ENCODE measurements at regions not wholly inside any gene's neighbourhood (a gene's known extent, or its start where the extent isn't known, plus 50 kb on each side); places are given as distances from the start of the nearest gene placed in this dataset.

- no peak overlapping the region for H3K27ac ChIP-seq (ENCODE audit: low read depth, low read length)
- H3K18ac ChIP-seq (ENCODE audit: low read length) = no peak overlapping the region
- no peak overlapping the region for H4K5ac ChIP-seq (ENCODE audit: low read length)
- no peaks in the 10 kb centered on the region for H3K36me3 ChIP-seq (ENCODE audit: control insufficient read depth, insufficient read depth, low read length)
- no peak overlapping the region for H3K23ac ChIP-seq (ENCODE audit: low read length)
- no peak for DNase-seq
- WGBS (ENCODE audit: extremely low coverage, insufficient coverage, low lambda C conversion rate) = no CpG with 5 or more reads among the region's 4 CpGs
- no peaks in the 10 kb centered on the region for H3K79me1 ChIP-seq (ENCODE audit: low read length)
- H3K4me3 ChIP-seq (ENCODE audit: low read length) = no peak overlapping the region
- no peak overlapping the region for H4K8ac ChIP-seq (ENCODE audit: low read depth, low read length)
- no peaks in the 10 kb centered on the region for H3K79me2 ChIP-seq (ENCODE audit: control insufficient read depth, insufficient read depth, low read length)
- H3K4me1 ChIP-seq (ENCODE audit: control insufficient read depth, low read depth, low read length) = no peaks in the 10 kb centered on the region
- H3K9ac ChIP-seq (ENCODE audit: low read length) = no peak overlapping the region
- no peaks in the 10 kb centered on the region for H3K27me3 ChIP-seq (ENCODE audit: insufficient read depth, low read length, poor library complexity)
- no peak overlapping the region for H3K56ac ChIP-seq (ENCODE audit: low read length)
- H3K4ac ChIP-seq (ENCODE audit: low read depth, low read length) = no peak overlapping the region
- no peak overlapping the region for H2BK15ac ChIP-seq (replicated peaks; ENCODE audit: low read depth)
- no peak overlapping the region for H2BK5ac ChIP-seq (ENCODE audit: low read length)
- no peak overlapping the region for H2BK120ac ChIP-seq (ENCODE audit: low read depth, low read length)
- no peak overlapping the region for H2AK5ac ChIP-seq (ENCODE audit: low read length)
- H3K4me2 ChIP-seq (ENCODE audit: low read length) = no peak overlapping the region
Measured at GRCh38 chr6:140811642-140812041, 1321.1 kb upstream of the GJE1 start.

- no peaks in the 10 kb centered on the region for H3K36me3 ChIP-seq (ENCODE audit: control insufficient read depth, insufficient read depth, low read length)
- H3K79me2 ChIP-seq (ENCODE audit: control insufficient read depth, insufficient read depth, low read length) = no peaks in the 10 kb centered on the region
- H3K79me1 ChIP-seq (ENCODE audit: low read length) = no peaks in the 10 kb centered on the region
- no peak overlapping the region for H3K4me2 ChIP-seq (ENCODE audit: low read length)
- no peak overlapping the region for H2BK120ac ChIP-seq (ENCODE audit: low read depth, low read length)
- H3K23ac ChIP-seq (ENCODE audit: low read length) = no peak overlapping the region
- H4K8ac ChIP-seq (ENCODE audit: low read depth, low read length) = no peak overlapping the region
- no peak for DNase-seq
- no peak overlapping the region for H2AK5ac ChIP-seq (ENCODE audit: low read length)
- no peaks in the 10 kb centered on the region for H3K4me1 ChIP-seq (ENCODE audit: control insufficient read depth, low read depth, low read length)
- no CpG with 5 or more reads among the region's 3 CpGs for whole genome bisulfite sequencing (ENCODE audit: extremely low coverage, insufficient coverage, low lambda C conversion rate)
- no peak overlapping the region for H4K5ac ChIP-seq (ENCODE audit: low read length)
- no peak overlapping the region for H3K9ac ChIP-seq (ENCODE audit: low read length)
- H2BK5ac ChIP-seq (ENCODE audit: low read length) = no peak overlapping the region
- H3K56ac ChIP-seq (ENCODE audit: low read length) = no peak overlapping the region
- H3K4ac ChIP-seq (ENCODE audit: low read depth, low read length) = no peak overlapping the region
- H2BK15ac ChIP-seq (replicated peaks; ENCODE audit: low read depth) = no peak overlapping the region
- no peak overlapping the region for H3K18ac ChIP-seq (ENCODE audit: low read length)
- no peak overlapping the region for H3K27ac ChIP-seq (ENCODE audit: low read depth, low read length)
- no peak overlapping the region for H3K4me3 ChIP-seq (ENCODE audit: low read length)
- no peaks in the 10 kb centered on the region for H3K27me3 ChIP-seq (ENCODE audit: insufficient read depth, low read length, poor library complexity)
Measured at GRCh38 chr6:140809694-140810101, 1323.0 kb upstream of the GJE1 start.

GRCh38 chr6:140806431-140806830 is 1326.3 kb upstream of the GJE1 start:
- Histone ChIP-seq H4K5ac (ENCODE audit: low read length) (no peak overlapping the region), H2BK5ac (ENCODE audit: low read length) (no peak overlapping the region), H3K79me1 (ENCODE audit: low read length) (no peaks in the 10 kb centered on the region), H3K27me3 (ENCODE audit: insufficient read depth, low read length, poor library complexity) (no peaks in the 10 kb centered on the region), H3K56ac (ENCODE audit: low read length) (no peak overlapping the region), H3K4me3 (ENCODE audit: low read length) (no peak overlapping the region), H3K4me2 (ENCODE audit: low read length) (no peak overlapping the region), H4K8ac (ENCODE audit: low read depth, low read length) (no peak overlapping the region), H3K79me2 (ENCODE audit: control insufficient read depth, insufficient read depth, low read length) (no peaks in the 10 kb centered on the region), H2AK5ac (ENCODE audit: low read length) (no peak overlapping the region), H3K27ac (ENCODE audit: low read depth, low read length) (no peak overlapping the region), H3K4ac (ENCODE audit: low read depth, low read length) (no peak overlapping the region), H2BK120ac (ENCODE audit: low read depth, low read length) (no peak overlapping the region), H3K18ac (ENCODE audit: low read length) (no peak overlapping the region), H3K9ac (ENCODE audit: low read length) (no peak overlapping the region), H3K23ac (ENCODE audit: low read length) (no peak overlapping the region), H2BK15ac (replicated peaks; ENCODE audit: low read depth) (no peak overlapping the region), H3K4me1 (ENCODE audit: control insufficient read depth, low read depth, low read length) (no peaks in the 10 kb centered on the region), H3K36me3 (ENCODE audit: control insufficient read depth, insufficient read depth, low read length) (no peaks in the 10 kb centered on the region)
- no CpG with 5 or more reads among the region's 1 CpG for WGBS (ENCODE audit: extremely low coverage, insufficient coverage, low lambda C conversion rate)
- peak; percentile 68 for DNase-seq

- no peaks in the 10 kb centered on the region for H3K79me1 ChIP-seq (ENCODE audit: low read length)
- no peak overlapping the region for H3K56ac ChIP-seq (ENCODE audit: low read length)
- no peaks in the 10 kb centered on the region for H3K27me3 ChIP-seq (ENCODE audit: insufficient read depth, low read length, poor library complexity)
- no peak overlapping the region for H4K8ac ChIP-seq (ENCODE audit: low read depth, low read length)
- H3K4me1 ChIP-seq (ENCODE audit: control insufficient read depth, low read depth, low read length) = no peaks in the 10 kb centered on the region
- no peak overlapping the region for H2AK5ac ChIP-seq (ENCODE audit: low read length)
- no peak overlapping the region for H3K4me2 ChIP-seq (ENCODE audit: low read length)
- no peak overlapping the region for H2BK120ac ChIP-seq (ENCODE audit: low read depth, low read length)
- H3K9ac ChIP-seq (ENCODE audit: low read length) = no peak overlapping the region
- no peak overlapping the region for H3K18ac ChIP-seq (ENCODE audit: low read length)
- no peak overlapping the region for H3K4ac ChIP-seq (ENCODE audit: low read depth, low read length)
- no peak overlapping the region for H3K27ac ChIP-seq (ENCODE audit: low read depth, low read length)
- no peak overlapping the region for H3K23ac ChIP-seq (ENCODE audit: low read length)
- H3K4me3 ChIP-seq (ENCODE audit: low read length) = no peak overlapping the region
- no peak overlapping the region for H2BK5ac ChIP-seq (ENCODE audit: low read length)
- H3K36me3 ChIP-seq (ENCODE audit: control insufficient read depth, insufficient read depth, low read length) = no peaks in the 10 kb centered on the region
- H3K79me2 ChIP-seq (ENCODE audit: control insufficient read depth, insufficient read depth, low read length) = no peaks in the 10 kb centered on the region
- no peak overlapping the region for H2BK15ac ChIP-seq (replicated peaks; ENCODE audit: low read depth)
- H4K5ac ChIP-seq (ENCODE audit: low read length) = no peak overlapping the region
- DNase-seq = no peak
Measured at GRCh38 chr6:140794544-140794943, 1338.2 kb upstream of the GJE1 start.

GRCh38 chr6:140790109-140790508 is 1342.6 kb upstream of the GJE1 start:
- no peak overlapping the region for H3K4ac ChIP-seq (ENCODE audit: low read depth, low read length)
- no peaks in the 10 kb centered on the region for H3K36me3 ChIP-seq (ENCODE audit: control insufficient read depth, insufficient read depth, low read length)
- no peak overlapping the region for H4K8ac ChIP-seq (ENCODE audit: low read depth, low read length)
- no peak overlapping the region for H3K9ac ChIP-seq (ENCODE audit: low read length)
- H2BK120ac ChIP-seq (ENCODE audit: low read depth, low read length) = no peak overlapping the region
- no peaks in the 10 kb centered on the region for H3K4me1 ChIP-seq (ENCODE audit: control insufficient read depth, low read depth, low read length)
- H3K4me3 ChIP-seq (ENCODE audit: low read length) = no peak overlapping the region
- no peak overlapping the region for H3K27ac ChIP-seq (ENCODE audit: low read depth, low read length)
- H3K79me2 ChIP-seq (ENCODE audit: control insufficient read depth, insufficient read depth, low read length) = no peaks in the 10 kb centered on the region
- DNase-seq = no peak
- no peak overlapping the region for H3K23ac ChIP-seq (ENCODE audit: low read length)
- no peak overlapping the region for H3K56ac ChIP-seq (ENCODE audit: low read length)
- no CpG with 5 or more reads among the region's 5 CpGs for WGBS (ENCODE audit: extremely low coverage, insufficient coverage, low lambda C conversion rate)
- no peak overlapping the region for H4K5ac ChIP-seq (ENCODE audit: low read length)
- H3K79me1 ChIP-seq (ENCODE audit: low read length) = no peaks in the 10 kb centered on the region
- H3K27me3 ChIP-seq (ENCODE audit: insufficient read depth, low read length, poor library complexity) = no peaks in the 10 kb centered on the region
- H2AK5ac ChIP-seq (ENCODE audit: low read length) = no peak overlapping the region
- no peak overlapping the region for H3K18ac ChIP-seq (ENCODE audit: low read length)
- no peak overlapping the region for H3K4me2 ChIP-seq (ENCODE audit: low read length)
- no peak overlapping the region for H2BK15ac ChIP-seq (replicated peaks; ENCODE audit: low read depth)
- H2BK5ac ChIP-seq (ENCODE audit: low read length) = no peak overlapping the region

- Histone ChIP-seq H3K79me2 (ENCODE audit: control insufficient read depth, insufficient read depth, low read length) (no peaks in the 10 kb centered on the region), H2BK120ac (ENCODE audit: low read depth, low read length) (no peak overlapping the region), H3K4ac (ENCODE audit: low read depth, low read length) (no peak overlapping the region), H3K4me3 (ENCODE audit: low read length) (no peak overlapping the region), H3K27me3 (ENCODE audit: insufficient read depth, low read length, poor library complexity) (no peaks in the 10 kb centered on the region), H2BK15ac (replicated peaks; ENCODE audit: low read depth) (no peak overlapping the region), H3K18ac (ENCODE audit: low read length) (no peak overlapping the region), H3K56ac (ENCODE audit: low read length) (no peak overlapping the region), H3K4me2 (ENCODE audit: low read length) (no peak overlapping the region), H3K23ac (ENCODE audit: low read length) (no peak overlapping the region), H3K36me3 (ENCODE audit: control insufficient read depth, insufficient read depth, low read length) (no peaks in the 10 kb centered on the region), H3K27ac (ENCODE audit: low read depth, low read length) (no peak overlapping the region), H2AK5ac (ENCODE audit: low read length) (no peak overlapping the region), H4K8ac (ENCODE audit: low read depth, low read length) (no peak overlapping the region), H3K9ac (ENCODE audit: low read length) (no peak overlapping the region), H2BK5ac (ENCODE audit: low read length) (no peak overlapping the region), H4K5ac (ENCODE audit: low read length) (no peak overlapping the region), H3K4me1 (ENCODE audit: control insufficient read depth, low read depth, low read length) (no peaks in the 10 kb centered on the region), H3K79me1 (ENCODE audit: low read length) (no peaks in the 10 kb centered on the region)
- whole genome bisulfite sequencing (ENCODE audit: extremely low coverage, insufficient coverage, low lambda C conversion rate) = no CpG with 5 or more reads among the region's 1 CpG
- no peak for DNase-seq
Measured at GRCh38 chr6:140789466-140789865, 1343.3 kb upstream of the GJE1 start.

All from mesendoderm (in vitro differentiated cells).